Esophagus muscularis mucosa (tissue), 3 donors: ENCODE measurements at regions not wholly inside any gene's neighbourhood (a gene's known extent, or its start where the extent isn't known, plus 50 kb on each side); places are given as distances from the start of the nearest gene placed in this dataset.

Experiments
- POLR2A ChIP-seq: fragments of 450-650 bp; IDR thresholded peaks from one replicate; pipeline ENCODE4 v1.6.1; 2017; ENCODE audit warnings: antibody characterized with exemption, moderate library complexity, mild to moderate bottlenecking, low read depth
- POLR2AphosphoS5 ChIP-seq, 2 donors: sonication (generic); formaldehyde crosslinking; IDR thresholded peaks; one replicate each; pipeline ENCODE4 v1.6.1; 2017; ENCODE audit warnings: antibody characterized with exemption in 2 of 2
- TF ChIP-seq, protein P1 (sequence below), 3 experiments: fragments of 200-600 bp in 2 of 3; fragments of 450-650 bp in 1 of 3; sonication (generic) in 2 of 3; IDR thresholded peaks; one replicate each; pipeline ENCODE4 v1.5.1; 2017 to 2019; ENCODE audit warnings: antibody characterized with exemption in 3 of 3, mild to moderate bottlenecking in 2 of 3, moderate library complexity in 1 of 3

DNA sequence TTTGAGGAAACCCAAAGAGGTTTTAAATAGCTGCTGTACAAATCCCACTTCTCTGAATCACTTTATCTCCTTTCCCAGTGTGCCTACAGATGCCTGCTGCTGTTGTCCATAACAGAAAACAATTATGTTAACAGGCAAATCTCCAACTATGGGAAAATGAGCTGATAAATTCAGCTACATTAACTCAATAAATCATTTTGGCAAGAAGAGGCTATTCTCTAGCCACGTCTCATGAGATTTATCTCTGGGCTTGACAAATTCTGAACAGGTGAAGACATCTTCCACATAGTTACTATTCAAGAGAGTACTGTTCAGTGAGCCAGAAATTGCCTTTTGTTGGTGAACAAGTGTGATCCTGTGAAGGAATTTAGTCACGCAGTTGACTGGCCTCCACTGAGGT lies 327.1 kb upstream of the FMN2 start:
- TF ChIP-seq, protein P1, sequence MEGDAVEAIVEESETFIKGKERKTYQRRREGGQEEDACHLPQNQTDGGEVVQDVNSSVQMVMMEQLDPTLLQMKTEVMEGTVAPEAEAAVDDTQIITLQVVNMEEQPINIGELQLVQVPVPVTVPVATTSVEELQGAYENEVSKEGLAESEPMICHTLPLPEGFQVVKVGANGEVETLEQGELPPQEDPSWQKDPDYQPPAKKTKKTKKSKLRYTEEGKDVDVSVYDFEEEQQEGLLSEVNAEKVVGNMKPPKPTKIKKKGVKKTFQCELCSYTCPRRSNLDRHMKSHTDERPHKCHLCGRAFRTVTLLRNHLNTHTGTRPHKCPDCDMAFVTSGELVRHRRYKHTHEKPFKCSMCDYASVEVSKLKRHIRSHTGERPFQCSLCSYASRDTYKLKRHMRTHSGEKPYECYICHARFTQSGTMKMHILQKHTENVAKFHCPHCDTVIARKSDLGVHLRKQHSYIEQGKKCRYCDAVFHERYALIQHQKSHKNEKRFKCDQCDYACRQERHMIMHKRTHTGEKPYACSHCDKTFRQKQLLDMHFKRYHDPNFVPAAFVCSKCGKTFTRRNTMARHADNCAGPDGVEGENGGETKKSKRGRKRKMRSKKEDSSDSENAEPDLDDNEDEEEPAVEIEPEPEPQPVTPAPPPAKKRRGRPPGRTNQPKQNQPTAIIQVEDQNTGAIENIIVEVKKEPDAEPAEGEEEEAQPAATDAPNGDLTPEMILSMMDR (IDR thresholded peaks at IDR 0.05): no peak
- TF ChIP-seq POLR2AphosphoS5 (IDR thresholded peaks at IDR 0.05): no peak
- TF ChIP-seq POLR2A: no peak
